Thyroid gland (tissue), 4 donors: ENCODE measurements at regions not wholly inside any gene's neighbourhood (a gene's known extent, or its start where the extent isn't known, plus 50 kb on each side); places are given as distances from the start of the nearest gene placed in this dataset.
"Not testable (repeated sequence)": the region's sequence is repeated elsewhere in the genome, so short reads cannot be mapped to it uniquely, and the experiment has no call there.

ENCODE experiments used
- POLR2A ChIP-seq, 2 donors: fragments of 450-650 bp; IDR thresholded peaks; one replicate each; pipeline ENCODE4 v1.6.1; 2017; ENCODE audit warnings: antibody characterized with exemption in 2 of 2, mild to moderate bottlenecking in 2 of 2, moderate library complexity in 1 of 2
- TF ChIP-seq, protein P1 (sequence below), 6 experiments: fragments of 200-600 bp in 3 of 6; fragments of 450-650 bp in 3 of 6; sonication (generic) in 3 of 6; IDR thresholded peaks; one replicate each; pipeline ENCODE4 v1.5.1; 2016 to 2019; ENCODE audit warnings: antibody characterized with exemption in 6 of 6, mild to moderate bottlenecking in 2 of 6, inconsistent platforms in 1 of 6, moderate library complexity in 1 of 6

DNA sequence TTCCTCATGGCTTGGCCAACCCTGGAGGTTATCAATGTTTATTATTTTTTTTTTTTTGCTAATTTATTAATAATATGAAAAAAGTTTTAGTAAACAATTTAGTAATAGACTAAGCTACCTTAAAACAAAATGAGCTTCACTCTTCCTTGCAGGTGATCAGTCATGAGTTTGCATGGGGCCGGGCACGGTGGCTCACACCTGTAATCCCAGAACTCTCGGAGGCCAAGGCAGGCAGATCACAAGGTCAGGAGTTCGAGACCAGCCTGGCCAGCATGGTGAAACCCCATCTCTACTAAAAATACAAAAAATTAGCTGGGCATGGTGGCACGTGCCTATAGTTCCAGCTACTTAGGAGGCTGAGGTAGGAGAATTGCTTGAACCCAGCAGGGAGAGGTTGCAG lies 103.4 kb upstream of the LARP1 start:
- TF ChIP-seq, protein P1, sequence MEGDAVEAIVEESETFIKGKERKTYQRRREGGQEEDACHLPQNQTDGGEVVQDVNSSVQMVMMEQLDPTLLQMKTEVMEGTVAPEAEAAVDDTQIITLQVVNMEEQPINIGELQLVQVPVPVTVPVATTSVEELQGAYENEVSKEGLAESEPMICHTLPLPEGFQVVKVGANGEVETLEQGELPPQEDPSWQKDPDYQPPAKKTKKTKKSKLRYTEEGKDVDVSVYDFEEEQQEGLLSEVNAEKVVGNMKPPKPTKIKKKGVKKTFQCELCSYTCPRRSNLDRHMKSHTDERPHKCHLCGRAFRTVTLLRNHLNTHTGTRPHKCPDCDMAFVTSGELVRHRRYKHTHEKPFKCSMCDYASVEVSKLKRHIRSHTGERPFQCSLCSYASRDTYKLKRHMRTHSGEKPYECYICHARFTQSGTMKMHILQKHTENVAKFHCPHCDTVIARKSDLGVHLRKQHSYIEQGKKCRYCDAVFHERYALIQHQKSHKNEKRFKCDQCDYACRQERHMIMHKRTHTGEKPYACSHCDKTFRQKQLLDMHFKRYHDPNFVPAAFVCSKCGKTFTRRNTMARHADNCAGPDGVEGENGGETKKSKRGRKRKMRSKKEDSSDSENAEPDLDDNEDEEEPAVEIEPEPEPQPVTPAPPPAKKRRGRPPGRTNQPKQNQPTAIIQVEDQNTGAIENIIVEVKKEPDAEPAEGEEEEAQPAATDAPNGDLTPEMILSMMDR (IDR thresholded peaks at IDR 0.05): not testable (repeated sequence)
- TF ChIP-seq POLR2A (IDR thresholded peaks at IDR 0.05): not testable (repeated sequence)
